Epidermal melanocyte (primary cell): ENCODE measurements at regions not wholly inside any gene's neighbourhood (a gene's known extent, or its start where the extent isn't known, plus 50 kb on each side); places are given as distances from the start of the nearest gene placed in this dataset.
"Not testable (repeated sequence)": the region's sequence is repeated elsewhere in the genome, so short reads cannot be mapped to it uniquely, and the experiment has no call there.

Source experiments
- DNase-seq: peaks from one replicate; pipeline ENCODE4 v3.0.0; 2011; ENCODE audit warnings: low spot score; ENCODE audit not compliant: insufficient read length

GRCh38 chr17:77537566-77537965, 396.8 kb downstream of the SEC14L1 start:
- no peak for DNase-seq

GRCh38 chr17:77540531-77540930, 399.8 kb downstream of the SEC14L1 start:
- no peak for DNase-seq

GRCh38 chr17:77540975-77541374, 400.2 kb downstream of the SEC14L1 start:
- DNase-seq: no peak

GRCh38 chr17:77542011-77542410, 401.2 kb downstream of the SEC14L1 start:
- no peak for DNase-seq

GRCh38 chr17:77542551-77543490, 402.1 kb downstream of the SEC14L1 start:
- DNase-seq: peak; percentile 69

GRCh38 chr17:77543801-77544200, 403.0 kb downstream of the SEC14L1 start:
- DNase-seq: no peak

GRCh38 chr17:77544347-77545110, 403.8 kb downstream of the SEC14L1 start:
- no peak for DNase-seq

- no peak for DNase-seq
Measured at GRCh38 chr17:77546772-77547241, 406.0 kb downstream of the SEC14L1 start.

GRCh38 chr17:77548967-77549366, 408.2 kb downstream of the SEC14L1 start:
- no peak for DNase-seq

- DNase-seq: no peak
Measured at GRCh38 chr17:77549726-77550366, 408.7 kb upstream of the TNRC6C start.

- DNase-seq: no peak
Measured at GRCh38 chr17:77553459-77554066, 404.9 kb upstream of the TNRC6C start.

GRCh38 chr17:77555121-77555591, 403.3 kb upstream of the TNRC6C start:
- no peak for DNase-seq

GRCh38 chr17:77555741-77556291, 402.7 kb upstream of the TNRC6C start:
- DNase-seq: no peak

GRCh38 chr17:77556383-77557061, 402.0 kb upstream of the TNRC6C start:
- no peak for DNase-seq

GRCh38 chr17:77558846-77559626, 399.5 kb upstream of the TNRC6C start:
- no peak for DNase-seq

- no peak for DNase-seq
Measured at GRCh38 chr17:77560381-77560780, 398.1 kb upstream of the TNRC6C start.

- no peak for DNase-seq
Measured at GRCh38 chr17:77560841-77561240, 397.7 kb upstream of the TNRC6C start.

GRCh38 chr17:77562361-77562760, 396.1 kb upstream of the TNRC6C start:
- not testable (repeated sequence) for DNase-seq

GRCh38 chr17:77563439-77564102, 394.9 kb upstream of the TNRC6C start:
- no peak for DNase-seq
